HG03139 (cell line): ENCODE measurements at regions not wholly inside any gene's neighbourhood (a gene's known extent, or its start where the extent isn't known, plus 50 kb on each side); places are given as distances from the start of the nearest gene placed in this dataset.

Source experiments
- ATAC-seq: cut with Tn5 transposase; IDR thresholded peaks from one replicate; pipeline ENCODE4 v1.9.1; 2021; ENCODE audit not compliant: unreplicated experiment

DNA sequence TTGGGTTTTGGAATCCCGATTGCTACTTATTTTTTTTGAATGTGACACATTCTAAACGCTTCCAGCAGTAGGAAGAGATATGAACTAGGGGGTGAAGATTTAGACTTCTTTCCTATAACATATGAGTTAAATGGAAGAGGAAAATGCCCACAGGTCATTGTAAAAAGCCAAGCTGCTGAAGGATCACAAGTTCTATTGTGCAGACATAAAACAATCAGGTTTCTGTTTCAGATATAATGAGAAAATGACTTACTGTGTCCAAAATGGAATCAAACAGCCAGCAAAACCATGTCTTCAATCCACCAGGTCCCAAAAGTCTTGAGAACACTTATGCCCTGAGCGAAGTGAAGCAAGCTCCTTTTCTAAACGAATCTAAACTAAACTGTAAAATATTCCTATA is 157.0 kb upstream of the SOX9 start:
- no peak for ATAC-seq

DNA sequence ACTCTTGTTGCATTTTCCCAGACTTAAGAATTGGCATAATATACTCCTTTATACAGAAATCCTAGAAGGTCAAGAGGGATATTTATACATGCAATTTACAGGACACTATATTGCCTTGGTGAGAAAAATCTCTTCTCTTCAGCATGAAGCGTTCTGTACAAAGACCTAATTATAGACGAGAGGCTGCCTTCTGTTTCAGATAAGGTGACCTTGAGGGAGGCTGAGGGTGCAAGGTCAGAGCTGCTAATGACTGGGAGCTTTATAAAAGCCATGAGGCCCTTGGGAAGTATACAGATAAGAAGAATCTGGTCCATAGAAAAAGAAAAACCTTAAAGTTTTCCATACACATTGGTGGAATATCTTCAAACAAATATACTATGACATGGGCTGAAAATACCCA is 156.3 kb upstream of the SOX9 start:
- ATAC-seq = no peak

DNA sequence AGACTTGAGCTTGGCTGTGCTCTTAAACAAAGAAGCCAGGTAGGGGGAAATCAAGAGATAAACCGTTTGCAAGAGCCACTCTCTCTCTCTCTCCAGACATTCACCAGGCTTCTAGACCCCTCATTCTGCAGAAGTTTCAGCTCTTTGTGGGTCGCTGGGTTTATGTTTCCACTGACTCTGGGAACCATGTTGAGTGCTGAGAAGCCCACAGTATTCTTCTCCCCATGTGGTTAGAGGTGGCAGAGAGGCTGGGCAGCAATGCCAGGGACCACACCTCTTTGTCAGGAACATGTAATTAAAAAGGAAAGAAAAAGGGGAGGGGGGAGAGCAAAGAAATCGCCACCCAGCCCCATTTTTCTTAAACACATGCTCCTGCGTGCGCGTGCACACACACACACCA is 154.8 kb upstream of the SOX9 start:
- ATAC-seq = no peak

DNA sequence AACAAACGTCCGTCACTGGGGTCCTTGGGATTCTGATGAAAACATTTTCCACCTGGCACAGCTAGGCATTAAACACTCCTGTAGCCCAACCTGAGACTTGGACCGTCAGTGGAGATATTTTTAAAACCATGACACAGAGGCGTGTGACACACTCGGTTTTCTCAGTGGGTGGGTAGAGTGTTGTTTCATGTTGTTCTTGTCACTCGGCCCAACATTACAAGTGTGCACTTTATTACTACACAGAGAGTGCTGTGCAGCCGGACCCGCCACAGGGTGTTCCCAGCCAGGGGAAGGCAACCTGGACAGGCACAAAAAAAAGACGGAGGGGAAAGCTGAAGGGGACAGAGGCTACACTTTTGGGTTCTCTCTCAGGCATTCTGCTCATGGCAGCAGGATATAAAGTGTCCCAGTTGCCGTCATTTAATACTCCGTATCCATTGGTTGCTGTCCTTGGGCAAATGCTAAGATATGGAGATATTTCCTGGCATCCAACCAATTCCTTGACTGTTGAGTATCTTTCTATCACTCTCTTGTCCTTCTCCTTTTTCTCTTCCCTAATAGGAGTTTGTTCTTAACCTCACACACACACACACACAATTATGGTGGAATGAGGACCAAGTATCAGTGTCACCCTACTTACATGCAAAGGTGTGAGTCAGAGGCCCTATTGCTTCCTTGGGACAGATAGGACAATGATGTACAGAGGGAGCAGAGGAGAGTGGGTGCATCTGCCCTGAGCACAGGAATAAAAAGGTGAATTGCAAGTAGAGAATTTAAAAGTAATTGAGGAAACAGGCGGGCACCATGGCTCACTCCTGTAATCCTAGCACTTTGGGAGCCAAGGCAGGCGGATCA is 154.1 kb upstream of the SOX9 start:
- no peak for ATAC-seq

DNA sequence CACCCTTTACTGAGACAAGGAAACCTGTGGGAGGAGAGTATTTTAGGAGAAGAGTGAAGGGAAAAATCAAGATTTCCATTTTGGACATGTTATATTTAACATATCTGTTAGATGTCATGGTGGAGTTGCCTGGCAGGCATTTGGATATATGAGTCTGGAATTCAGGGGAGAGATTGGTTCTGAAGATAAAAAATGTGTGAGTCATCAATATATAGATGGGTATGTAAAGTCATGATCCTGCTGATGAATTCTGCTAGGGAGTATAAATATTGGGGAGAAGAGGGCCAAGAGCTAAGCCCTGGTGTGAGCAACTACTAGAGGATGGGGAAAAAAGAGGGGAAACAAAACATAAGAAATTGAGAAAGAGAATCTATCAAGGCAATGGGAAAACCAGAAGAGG is 151.3 kb upstream of the SOX9 start:
- no peak for ATAC-seq

DNA sequence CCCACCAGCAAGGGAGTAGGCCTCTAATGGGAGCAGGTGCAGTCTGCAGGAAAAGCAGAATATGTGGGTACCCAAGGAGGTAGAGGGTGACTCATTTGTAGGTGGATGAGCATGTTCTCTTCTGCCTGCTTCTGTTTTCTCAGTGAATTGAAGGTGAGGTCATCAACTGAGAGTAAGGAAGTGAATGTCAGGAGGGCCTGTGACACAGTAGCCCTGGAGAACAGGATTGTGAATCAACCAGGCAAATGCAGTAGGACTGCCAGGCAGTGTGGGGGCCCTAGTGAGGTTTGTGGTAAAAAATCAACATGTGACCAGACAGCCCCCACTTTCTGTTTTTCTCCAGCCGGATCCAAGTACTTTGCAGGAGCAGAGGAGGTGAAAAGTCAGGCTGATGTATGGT is 150.5 kb upstream of the SOX9 start:
- ATAC-seq = no peak

DNA sequence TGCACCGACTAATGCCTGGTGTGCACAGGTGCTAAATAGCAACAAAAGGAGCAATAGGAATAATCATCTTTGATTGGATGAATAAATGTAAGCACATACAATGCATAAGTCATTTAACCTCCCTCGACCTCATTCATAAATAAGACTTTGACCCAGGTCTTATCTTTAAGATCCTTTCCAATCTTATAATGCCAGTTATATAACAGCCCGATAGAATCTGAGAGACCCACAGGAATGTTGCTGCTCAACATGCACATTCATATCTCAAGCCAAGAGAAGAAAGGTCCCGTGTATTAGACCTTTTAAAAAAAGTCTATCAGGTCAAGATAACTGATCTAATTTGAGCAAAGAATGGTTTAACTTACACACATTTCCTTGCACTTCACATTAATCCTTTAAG is 146.8 kb upstream of the SOX9 start:
- ATAC-seq = no peak

DNA sequence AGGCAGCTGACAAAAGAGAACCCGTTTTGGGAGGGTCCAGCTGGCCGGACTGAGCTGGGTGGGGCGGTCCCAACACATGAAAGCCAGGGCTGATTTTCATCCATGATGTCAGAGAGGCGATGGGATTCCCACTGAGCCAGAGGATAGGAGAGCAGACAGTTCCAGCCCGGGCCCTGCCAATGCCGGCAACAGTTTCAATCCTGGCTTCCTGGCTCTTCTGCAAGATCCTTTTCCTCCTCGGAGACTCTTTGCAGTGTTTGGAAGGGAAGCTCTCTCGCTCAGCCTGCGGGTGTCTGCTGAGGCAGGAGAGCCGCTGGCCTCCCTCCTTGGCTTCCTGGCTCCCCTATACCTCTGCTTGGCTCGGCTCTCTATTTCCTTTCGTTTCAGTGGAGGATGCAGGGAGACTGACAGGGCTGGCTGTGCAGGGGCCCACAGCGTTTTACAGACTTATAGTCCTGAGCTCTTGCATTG is 145.5 kb upstream of the SOX9 start:
- no peak for ATAC-seq

DNA sequence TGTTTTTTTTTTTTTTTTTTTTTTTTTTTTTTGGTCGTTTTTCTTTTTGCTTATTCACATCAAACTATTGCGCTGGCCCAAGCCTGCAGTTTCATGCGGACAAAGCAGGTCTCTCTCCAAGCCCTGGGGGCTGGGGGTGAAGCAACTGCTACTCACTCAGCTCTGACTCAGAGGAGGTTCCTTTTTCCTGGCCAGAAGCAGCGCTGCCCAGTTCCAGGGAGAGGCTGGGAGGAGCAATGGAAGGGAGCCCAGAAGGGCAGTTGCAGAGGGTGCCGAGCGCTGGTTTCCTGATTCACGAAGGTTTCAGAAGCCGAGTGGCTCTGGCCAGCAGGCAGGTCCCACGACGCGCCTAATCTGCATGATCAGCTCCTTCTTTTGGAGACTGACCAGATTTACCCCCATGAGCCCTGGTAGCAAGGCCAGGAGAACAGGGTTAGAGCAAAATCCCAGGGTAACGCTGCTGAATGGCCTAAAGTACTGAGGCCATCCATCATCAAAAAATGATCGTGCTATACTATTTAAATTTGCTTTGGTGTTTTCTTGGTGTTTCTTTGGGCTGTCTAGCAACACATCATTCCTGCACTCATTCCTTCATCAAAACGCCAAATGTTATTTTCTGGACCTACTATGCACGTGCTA is 144.7 kb upstream of the SOX9 start:
- no peak for ATAC-seq

DNA sequence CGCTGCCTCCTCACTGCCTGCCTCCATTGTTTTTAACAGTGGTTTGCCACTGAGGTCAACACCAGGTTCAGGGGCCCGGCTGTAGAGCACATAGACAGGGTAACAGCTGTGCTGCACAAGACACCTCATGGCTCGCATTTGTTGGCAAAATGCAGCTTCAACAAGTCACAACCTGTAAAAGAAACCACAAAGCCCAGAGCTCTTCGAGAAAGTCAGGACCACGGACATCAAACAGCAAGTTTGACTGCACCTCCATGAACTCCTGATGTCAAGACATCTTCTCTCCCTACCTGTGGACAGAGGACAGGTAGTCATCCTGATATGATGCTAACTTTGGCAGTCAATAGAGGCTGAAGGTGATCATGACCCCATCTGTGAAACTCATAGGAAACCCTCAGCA is 142.4 kb upstream of the SOX9 start:
- no peak for ATAC-seq

DNA sequence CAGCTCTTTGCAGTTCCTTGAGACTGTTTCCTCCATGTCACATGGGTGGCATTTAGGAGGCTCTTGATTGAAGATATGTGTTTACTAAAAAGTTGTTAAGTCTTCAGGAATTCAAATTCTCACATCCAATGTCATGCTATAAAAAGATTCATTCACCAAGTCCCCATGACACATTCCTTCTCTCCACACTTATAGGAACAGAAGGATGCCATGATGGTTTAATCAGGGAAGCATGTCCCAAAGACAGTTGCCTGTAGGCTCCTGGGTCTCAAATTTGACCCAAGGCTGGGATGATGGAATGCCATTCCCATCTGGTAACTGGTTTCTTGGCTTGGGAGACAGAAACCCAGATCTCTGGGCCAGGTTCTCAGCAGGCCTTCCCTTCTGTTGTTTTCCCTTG is 140.6 kb upstream of the SOX9 start:
- no peak for ATAC-seq

DNA sequence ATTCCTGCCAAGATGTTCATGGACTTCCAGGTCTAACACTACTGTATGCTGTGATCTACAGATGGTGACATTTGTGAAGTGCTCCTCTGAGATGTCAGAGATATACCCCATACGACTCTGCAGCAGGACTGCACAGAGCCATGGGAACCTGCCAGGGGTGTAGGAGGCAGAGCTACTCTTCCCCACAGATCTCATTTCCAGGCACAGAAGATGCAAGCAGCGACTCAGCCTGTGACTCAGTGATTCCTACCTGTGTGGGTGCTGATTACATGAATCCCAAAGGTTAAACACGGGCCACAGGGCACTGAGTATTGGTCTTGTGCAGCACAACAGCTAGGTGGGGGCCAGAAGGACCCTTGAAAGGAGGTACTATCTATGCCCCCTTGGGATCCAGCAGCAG is 137.0 kb upstream of the SOX9 start:
- ATAC-seq = no peak

DNA sequence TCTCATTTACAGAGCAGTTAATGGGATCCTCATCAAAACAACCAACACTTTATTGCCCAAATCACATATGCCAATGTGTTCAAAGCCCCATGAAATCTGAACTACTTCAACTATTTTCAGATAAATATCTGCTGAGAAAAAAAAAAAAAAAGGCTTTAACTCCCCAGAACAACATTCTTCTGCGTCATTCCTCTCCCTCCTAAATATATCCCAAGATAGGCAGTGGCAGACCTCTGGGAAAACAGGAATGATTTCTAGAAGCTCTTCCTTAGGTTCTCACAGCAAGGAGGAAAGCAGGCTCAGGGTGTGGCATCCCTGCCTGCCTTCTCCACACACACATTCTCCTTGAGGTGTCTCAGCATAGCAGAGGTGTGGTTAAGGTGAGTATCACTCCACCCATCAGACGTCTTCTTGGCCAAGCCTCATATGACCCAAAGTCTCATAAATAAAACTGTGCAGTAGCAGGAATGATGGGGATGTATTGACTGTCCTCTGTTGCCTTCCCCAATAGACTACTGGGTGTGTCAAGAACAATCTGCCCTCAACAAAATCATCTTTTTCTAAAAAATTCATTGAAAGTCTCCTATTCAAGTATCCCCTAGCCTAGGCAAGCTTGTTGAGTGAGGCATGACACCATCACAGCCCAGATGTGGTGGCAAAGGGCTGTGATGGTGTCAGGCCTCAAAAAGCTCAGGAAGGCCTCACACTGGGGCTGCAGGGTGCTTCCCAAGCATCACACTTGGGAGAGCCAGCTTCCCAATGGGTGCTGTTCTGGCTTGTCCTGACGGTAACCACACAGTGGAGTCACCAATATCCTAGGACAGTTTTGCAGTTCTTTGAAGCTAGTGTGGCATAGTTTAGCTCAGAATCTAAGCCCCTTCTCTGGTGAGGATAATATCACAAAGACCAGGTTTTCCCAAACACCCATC is 135.4 kb upstream of the SOX9 start:
- no peak for ATAC-seq

DNA sequence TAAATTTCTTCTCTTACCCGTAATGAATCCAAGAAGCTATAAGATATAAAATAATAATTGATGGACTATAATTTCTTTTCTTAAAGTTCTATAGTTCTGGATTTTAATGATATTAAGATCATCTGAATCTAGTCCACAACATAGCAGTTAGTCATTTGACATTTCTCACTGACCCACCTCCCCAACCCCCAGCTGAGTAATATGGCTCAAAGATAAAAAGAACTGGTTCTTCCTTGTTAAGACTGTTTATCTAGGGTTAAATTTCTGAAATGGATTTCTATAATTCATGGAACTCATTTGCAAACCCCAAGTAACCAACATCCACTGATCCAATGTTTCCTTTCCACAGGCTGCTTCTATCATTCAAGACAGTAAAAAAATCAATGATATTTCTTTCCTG is 133.9 kb upstream of the SOX9 start:
- ATAC-seq = no peak

DNA sequence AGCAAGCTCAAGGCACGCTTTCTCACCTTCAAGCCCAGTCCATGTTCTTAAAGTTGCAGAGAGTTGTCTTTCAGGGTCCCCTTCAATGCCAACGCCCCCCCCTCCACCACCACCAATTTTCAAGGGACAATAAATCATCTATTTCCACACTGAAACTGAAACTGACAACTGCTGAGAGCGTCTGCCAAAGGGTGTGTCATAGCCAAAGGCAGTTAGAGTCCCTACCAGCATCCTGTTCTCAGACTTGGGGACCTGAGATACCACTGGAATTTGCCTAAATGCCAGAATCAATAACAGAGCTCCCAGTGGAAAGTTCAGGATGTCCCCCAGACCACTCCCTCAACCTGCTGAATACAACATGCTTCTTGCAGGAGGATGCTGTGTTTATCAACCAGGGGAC is 133.2 kb upstream of the SOX9 start:
- no peak for ATAC-seq

DNA sequence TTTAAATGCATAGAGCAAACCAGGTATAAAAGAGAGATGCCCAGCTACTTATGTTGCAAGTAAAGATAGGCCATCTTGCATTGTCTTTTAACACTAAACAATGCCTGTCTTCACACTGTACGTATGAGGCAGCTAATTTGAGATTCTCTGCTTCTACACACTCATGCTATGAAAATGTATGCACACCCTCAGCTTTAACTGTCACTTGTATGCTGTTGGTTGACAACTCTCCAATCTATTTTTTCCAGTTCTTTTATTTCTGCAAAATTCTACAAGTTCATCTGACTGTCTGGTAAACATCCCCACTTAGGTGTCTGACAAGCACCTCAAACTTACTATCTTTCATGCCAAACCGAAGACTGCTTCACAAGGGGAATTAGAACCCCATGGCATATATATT is 131.7 kb upstream of the SOX9 start:
- no peak for ATAC-seq

DNA sequence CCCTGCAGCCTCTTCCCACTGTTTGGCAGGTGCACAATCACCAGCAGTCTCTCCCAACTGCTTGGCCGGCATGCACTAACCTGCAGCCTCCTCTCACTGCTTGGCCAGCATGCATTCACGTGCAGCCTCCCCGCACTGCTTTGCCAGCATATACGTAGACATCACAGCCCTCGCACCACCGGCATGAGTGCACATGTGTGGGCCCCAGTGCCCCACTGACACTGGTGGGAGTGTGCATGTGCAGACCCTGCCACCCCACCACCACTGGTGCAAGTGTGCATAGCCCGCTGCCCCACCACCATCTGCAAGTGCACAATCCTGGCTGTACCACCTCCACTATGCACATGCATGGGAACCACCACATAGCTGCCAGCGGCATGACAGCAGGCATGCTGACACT is 127.5 kb upstream of the SOX9 start:
- no peak for ATAC-seq

DNA sequence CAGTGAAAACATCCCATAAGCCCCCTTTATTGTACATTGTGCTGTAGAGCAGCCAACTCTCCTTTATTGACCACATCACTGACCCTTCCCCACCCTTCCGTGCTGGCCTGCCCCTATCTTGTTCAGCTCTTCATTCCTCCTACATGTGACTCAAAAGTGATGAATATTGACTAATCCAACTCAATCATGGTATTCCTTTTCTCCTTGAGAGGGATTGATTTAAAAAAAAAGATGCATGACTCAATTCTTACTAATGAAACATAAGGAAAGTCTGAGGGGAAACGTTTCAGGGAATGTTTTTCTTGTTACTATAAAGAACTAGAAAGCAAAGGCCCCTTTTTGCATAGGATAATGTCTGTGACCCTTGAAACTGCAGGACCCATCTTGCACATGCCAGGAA is 125.2 kb upstream of the SOX9 start:
- ATAC-seq = no peak

DNA sequence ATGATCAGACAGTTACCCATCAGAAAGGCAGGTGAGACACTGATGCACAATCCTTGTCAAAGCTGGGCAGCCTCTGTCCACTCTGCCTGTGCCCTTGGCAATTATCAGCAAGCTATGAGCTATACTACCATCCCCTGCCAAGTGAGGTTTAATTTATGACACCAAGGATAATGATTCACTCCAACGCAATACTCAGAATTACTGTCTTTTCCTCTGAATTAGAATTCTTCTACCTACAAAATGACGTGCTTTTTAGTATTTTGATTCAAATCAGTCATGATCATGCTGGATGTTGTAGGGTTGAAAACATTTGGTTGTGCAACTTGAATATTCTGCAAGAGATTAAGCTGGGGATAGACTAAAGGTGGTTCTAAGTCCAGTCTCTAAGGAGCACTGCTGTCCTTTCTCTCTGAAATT is 116.8 kb upstream of the SOX9 start:
- ATAC-seq = no peak

DNA sequence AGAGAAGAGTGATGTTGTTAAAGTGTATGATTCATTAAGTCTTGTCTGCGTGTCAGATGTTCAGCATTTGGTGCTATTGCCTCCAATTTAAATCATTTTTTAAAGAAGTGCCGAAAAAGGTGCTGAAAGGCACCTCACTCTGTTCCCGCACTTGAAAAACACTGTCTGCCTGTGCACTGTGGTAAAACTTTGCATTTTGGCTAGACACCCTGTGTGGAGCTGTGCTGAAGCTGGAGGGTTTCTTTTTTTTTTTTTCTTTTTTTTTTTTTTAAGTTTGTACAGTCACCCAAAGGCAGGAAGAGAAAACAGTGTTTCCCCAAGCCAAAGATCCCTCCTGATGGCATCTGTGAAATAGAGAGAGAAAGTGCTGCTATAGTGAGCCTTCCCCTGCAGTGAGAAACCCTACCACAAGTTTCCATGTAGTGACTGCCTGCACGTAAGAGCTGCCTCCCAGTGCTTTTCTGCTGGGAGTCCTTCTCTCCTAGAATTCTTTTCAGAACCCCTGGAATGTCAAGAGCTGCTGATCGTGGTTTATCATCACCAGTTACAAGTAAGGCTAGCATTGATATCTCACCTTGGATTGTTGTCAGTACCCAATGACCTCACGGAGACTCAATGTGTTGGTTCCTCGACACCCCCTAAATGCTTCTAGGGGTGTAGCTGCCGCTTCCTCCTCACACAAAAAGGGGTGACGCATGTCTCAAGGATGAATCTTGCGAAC is 116.0 kb upstream of the SOX9 start:
- ATAC-seq = no peak
